GM19467 (cell line): ENCODE measurements at regions not wholly inside any gene's neighbourhood (a gene's known extent, or its start where the extent isn't known, plus 50 kb on each side); places are given as distances from the start of the nearest gene placed in this dataset.

Experiments used
- ATAC-seq: cut with Tn5 transposase; IDR thresholded peaks from one replicate; pipeline ENCODE4 v1.9.1; 2021; ENCODE audit warnings: mild to moderate bottlenecking, moderate library complexity; ENCODE audit not compliant: unreplicated experiment

DNA sequence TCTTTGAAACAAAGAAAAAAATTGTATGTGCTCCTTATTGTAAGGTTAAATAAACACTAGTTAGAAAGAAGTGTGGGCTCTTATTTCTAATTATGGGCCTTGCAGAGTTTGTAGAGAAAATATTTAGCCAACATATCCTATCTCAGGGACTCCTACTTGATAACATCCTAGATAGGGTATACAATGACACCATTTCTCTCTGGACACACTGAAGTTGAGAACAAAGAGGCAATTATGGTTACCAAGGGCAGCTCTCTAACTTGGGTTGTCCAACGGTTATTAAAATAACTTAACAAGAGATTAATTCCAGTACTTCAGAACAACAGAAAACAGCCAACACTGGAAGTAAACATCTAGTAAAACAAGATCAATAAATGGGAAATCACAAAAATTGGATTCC is 69.0 kb upstream of the ZC3H11B start:
- no peak for ATAC-seq

DNA sequence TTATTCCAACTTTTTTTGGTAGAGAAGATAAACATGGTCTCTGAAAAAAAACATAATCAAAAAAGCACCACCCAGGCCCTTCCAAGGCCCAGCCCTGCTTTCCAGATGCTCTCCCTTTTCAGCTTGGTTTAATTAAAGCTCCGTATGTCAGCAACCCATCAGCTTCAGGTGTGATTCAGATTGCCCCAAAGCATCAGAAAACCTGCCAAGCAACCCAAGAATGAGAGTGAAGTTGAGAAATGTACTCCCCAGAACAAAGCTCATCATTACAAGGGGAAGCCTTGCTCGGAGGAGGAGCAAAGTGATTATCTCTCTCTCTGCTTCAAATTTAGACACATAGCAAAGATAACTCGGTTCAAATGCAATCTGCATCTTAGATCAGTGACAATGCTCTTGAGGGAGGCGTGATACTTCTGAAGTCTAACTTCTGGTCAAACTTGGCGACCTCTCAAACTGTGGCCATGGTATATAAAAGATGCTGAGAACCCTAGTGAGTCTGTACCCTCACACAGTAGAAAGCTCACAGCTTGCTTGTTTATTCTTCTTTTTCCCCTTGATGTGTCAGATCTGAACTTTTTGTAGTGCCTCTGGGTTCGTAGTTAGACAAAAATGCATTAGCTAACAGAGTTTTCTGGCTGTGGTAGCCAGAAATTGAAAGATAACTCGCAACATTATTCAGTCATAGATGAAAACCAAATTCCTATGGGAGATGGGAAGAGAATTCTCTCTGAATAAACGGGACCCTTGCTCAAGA is 63.3 kb upstream of the ZC3H11B start:
- no peak for ATAC-seq

GRCh38 chr1:219670426-219671149 is 57.7 kb upstream of the ZC3H11B start:
- ATAC-seq = no peak

- no peak for ATAC-seq
These were observed 56.7 kb upstream of the ZC3H11B start for GRCh38 chr1:219669556-219669955.

GRCh38 chr1:219669042-219669441 is 56.1 kb upstream of the ZC3H11B start:
- no peak for ATAC-seq

DNA sequence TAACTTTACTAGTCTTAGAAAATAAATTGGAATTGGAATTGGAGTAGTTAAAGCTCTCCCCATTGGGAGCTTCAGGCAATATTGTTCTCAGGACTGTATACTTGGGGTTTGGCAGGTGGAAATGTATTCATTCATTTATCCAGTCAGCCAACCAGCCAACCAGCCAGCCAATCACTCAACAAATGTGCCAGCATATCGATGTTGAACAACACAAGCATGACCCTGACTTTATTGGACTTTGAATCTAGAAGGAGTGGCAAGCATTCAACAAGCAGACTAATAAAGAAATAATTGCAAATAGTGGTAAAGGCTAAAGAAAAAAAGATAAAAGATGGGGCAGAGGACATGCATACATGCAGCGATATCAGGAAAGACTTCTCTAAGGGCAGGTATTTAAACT is 55.5 kb upstream of the ZC3H11B start:
- no peak for ATAC-seq

DNA sequence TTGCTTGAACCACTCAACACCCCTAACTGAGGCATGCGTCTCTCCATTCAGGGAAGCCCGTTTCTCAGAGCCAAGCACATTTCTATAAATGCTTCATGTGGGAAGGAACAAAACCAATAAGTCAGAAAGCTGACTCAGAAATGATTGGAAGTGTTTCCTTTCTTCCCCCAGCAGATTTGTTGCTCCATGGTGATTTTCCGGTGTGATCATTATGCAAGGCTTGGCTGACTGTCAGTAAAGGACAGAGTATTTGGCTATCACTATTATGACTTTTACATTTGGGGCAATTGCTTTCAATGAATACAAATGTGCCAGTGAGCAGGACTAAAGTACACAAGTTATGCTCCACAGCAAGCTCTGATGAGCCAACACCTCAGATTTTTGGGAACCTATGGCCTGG is 53.3 kb upstream of the ZC3H11B start:
- ATAC-seq = no peak

DNA sequence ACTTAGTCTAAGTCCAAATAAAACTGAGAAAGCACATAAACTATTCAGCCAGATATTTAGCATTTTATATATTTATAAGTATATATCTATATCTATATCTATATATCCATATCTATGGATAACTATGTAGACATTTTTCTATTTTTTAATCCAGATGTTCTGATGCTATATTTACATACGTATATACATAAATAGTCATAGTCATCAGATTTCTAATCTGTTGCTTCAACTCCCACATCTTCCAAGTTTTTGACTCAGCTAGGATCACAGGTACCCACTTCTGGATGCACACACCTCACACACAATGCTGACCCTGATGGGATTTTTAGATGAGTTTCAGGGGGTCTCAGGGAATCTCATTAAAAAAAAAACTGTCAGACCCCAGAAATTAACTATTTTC is 52.2 kb upstream of the ZC3H11B start:
- no peak for ATAC-seq

DNA sequence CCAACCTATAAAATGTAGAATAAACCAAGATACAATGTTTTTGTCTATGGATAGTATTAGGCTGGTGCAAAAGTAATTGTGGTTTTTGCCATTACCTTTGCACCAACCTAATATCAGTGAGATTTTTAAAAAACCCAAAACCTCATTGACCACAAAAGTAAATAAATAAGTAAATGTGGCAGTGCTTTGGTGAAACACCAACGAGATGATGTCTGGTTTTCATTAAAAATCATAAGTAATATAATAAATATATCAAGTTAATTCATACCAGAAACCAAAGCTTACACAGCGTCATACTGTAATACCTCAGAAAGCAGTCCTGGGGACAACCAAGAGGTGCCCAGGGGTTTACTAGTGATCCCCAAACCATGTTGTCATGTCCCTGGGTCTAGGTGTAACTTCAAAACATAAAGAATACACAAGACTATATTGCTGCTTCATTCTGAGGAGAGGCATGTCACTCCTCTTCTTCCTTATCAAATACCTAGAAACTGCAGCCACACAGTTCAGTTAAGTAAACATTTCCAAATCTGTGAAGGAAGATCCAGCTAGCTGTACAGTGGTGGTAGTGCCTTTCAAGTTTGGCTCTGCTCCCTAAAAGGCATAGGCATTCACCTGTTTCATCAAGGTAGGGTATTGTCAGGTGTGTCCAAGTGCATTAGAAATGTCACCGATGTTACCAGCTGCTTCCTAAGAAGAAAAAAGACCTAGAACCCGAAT is 51.6 kb upstream of the ZC3H11B start:
- no peak for ATAC-seq
